ENCODE measurements at regions not wholly inside any gene's neighbourhood (a gene's known extent, or its start where the extent isn't known, plus 50 kb on each side); places are given as distances from the start of the nearest gene placed in this dataset.

GRCh38 chr2:104447831-104448434, 406.0 kb upstream of the POU3F3 start:
- DNase-seq (ENCODE audit: low spot score) = no peak

- DNase-seq (ENCODE audit: low spot score) = no peak
Observed at GRCh38 chr2:104448661-104449440, 405.1 kb upstream of the POU3F3 start.

GRCh38 chr2:104452558-104452957, 401.4 kb upstream of the POU3F3 start:
- no peak for DNase-seq (ENCODE audit: low spot score)

GRCh38 chr2:104462731-104463130, 391.2 kb upstream of the POU3F3 start:
- DNase-seq (ENCODE audit: low spot score) = no peak

GRCh38 chr2:104465981-104466380, 387.9 kb upstream of the POU3F3 start:
- no peak for DNase-seq (ENCODE audit: low spot score)

- no peak for DNase-seq (ENCODE audit: low spot score)
Observed at GRCh38 chr2:104468846-104469245, 385.1 kb upstream of the POU3F3 start.

GRCh38 chr2:104472076-104472475, 381.8 kb upstream of the POU3F3 start:
- DNase-seq (ENCODE audit: low spot score) = no peak

- no peak for DNase-seq (ENCODE audit: low spot score)
Observed at GRCh38 chr2:104473546-104473945, 380.4 kb upstream of the POU3F3 start.

- DNase-seq (ENCODE audit: low spot score) = no peak
Observed at GRCh38 chr2:104474716-104475115, 379.2 kb upstream of the POU3F3 start.

- DNase-seq (ENCODE audit: low spot score) = no peak
Observed at GRCh38 chr2:104476075-104476474, 377.8 kb upstream of the POU3F3 start.

GRCh38 chr2:104476563-104476988, 377.3 kb upstream of the POU3F3 start:
- DNase-seq (ENCODE audit: low spot score) = no peak

GRCh38 chr2:104481341-104481740, 372.6 kb upstream of the POU3F3 start:
- no peak for DNase-seq (ENCODE audit: low spot score)

- DNase-seq (ENCODE audit: low spot score) = no peak
Observed at GRCh38 chr2:104487366-104487765, 366.5 kb upstream of the POU3F3 start.

- DNase-seq (ENCODE audit: low spot score) = no peak
Observed at GRCh38 chr2:104493698-104494097, 360.2 kb upstream of the POU3F3 start.

- DNase-seq (ENCODE audit: low spot score) = no peak
Observed at GRCh38 chr2:104501342-104501741, 352.6 kb upstream of the POU3F3 start.

- DNase-seq (ENCODE audit: low spot score) = no peak
Observed at GRCh38 chr2:104501929-104502328, 352.0 kb upstream of the POU3F3 start.

- DNase-seq (ENCODE audit: low spot score) = no peak
Observed at GRCh38 chr2:104502901-104503300, 351.0 kb upstream of the POU3F3 start.

GRCh38 chr2:104504331-104505073, 349.4 kb upstream of the POU3F3 start:
- DNase-seq (ENCODE audit: low spot score) = no peak

- DNase-seq (ENCODE audit: low spot score) = no peak
Observed at GRCh38 chr2:104518256-104518655, 335.7 kb upstream of the POU3F3 start.

- DNase-seq (ENCODE audit: low spot score) = no peak
Observed at GRCh38 chr2:104521247-104521646, 332.7 kb upstream of the POU3F3 start.

- no peak for DNase-seq (ENCODE audit: low spot score)
Observed at GRCh38 chr2:104523921-104524320, 330.0 kb upstream of the POU3F3 start.

- DNase-seq (ENCODE audit: low spot score) = no peak
Observed at GRCh38 chr2:104528101-104528500, 325.8 kb upstream of the POU3F3 start.

- no peak for DNase-seq (ENCODE audit: low spot score)
Observed at GRCh38 chr2:104531122-104531521, 322.8 kb upstream of the POU3F3 start.
